GM23248 (cell line): ENCODE measurements at regions not wholly inside any gene's neighbourhood (a gene's known extent, or its start where the extent isn't known, plus 50 kb on each side); places are given as distances from the start of the nearest gene placed in this dataset.

Experiments used
- EZH2 ChIP-seq: fragments of 200-600 bp; sonication (generic); IDR thresholded peaks from 2 replicates; pipeline ENCODE4 v1.6.1; 2018; ENCODE audit warnings: antibody characterized with exemption, mild to moderate bottlenecking; ENCODE audit not compliant: insufficient read depth, poor library complexity, severe bottlenecking
- EZH2phosphoT487 ChIP-seq: fragments of 200-600 bp; sonication (generic); IDR thresholded peaks from 2 replicates; pipeline ENCODE4 v1.6.1; 2018; ENCODE audit warnings: antibody characterized with exemption, moderate library complexity, mild to moderate bottlenecking, low read depth; ENCODE audit not compliant: insufficient read depth

- TF ChIP-seq EZH2phosphoT487 (no peak), EZH2 (no peak)
These were observed 146.2 kb upstream of the PDE5A start for GRCh38 chr4:119774840-119775239.
